T-helper 9 cell (primary cell): ENCODE measurements at regions not wholly inside any gene's neighbourhood (a gene's known extent, or its start where the extent isn't known, plus 50 kb on each side); places are given as distances from the start of the nearest gene placed in this dataset.
"Not testable (repeated sequence)": the region's sequence is repeated elsewhere in the genome, so short reads cannot be mapped to it uniquely, and the experiment has no call there.

Experiments
- DNase-seq: peaks from one replicate; pipeline ENCODE4 v3.0.0-alpha.2; 2020

- DNase-seq: no peak
Measured at GRCh38 chr1:30550365-30551220, 172.8 kb downstream of the MATN1 start.

GRCh38 chr1:30549872-30550271 lies 173.5 kb downstream of the MATN1 start:
- not testable (repeated sequence) for DNase-seq

GRCh38 chr1:30548294-30548693 lies 175.1 kb downstream of the MATN1 start:
- no peak for DNase-seq

- not testable (repeated sequence) for DNase-seq
Measured at GRCh38 chr1:30547326-30547725, 176.1 kb downstream of the MATN1 start.

- DNase-seq: no peak
Measured at GRCh38 chr1:30545365-30545764, 178.0 kb downstream of the MATN1 start.

- DNase-seq: no peak
Measured at GRCh38 chr1:30541721-30542485, 181.5 kb downstream of the MATN1 start.

- no peak for DNase-seq
Measured at GRCh38 chr1:30540611-30541192, 182.7 kb downstream of the MATN1 start.

- no peak for DNase-seq
Measured at GRCh38 chr1:30539884-30540283, 183.5 kb downstream of the MATN1 start.

GRCh38 chr1:30538993-30539867 lies 184.2 kb downstream of the MATN1 start:
- DNase-seq: no peak

- DNase-seq: no peak
Measured at GRCh38 chr1:30538226-30538992, 185.0 kb downstream of the MATN1 start.

- DNase-seq: no peak
Measured at GRCh38 chr1:30537279-30537678, 186.1 kb downstream of the MATN1 start.

- no peak for DNase-seq
Measured at GRCh38 chr1:30536530-30536929, 186.9 kb downstream of the MATN1 start.

GRCh38 chr1:30535595-30536325 lies 187.6 kb downstream of the MATN1 start:
- no peak for DNase-seq

GRCh38 chr1:30534551-30534940 lies 188.8 kb downstream of the MATN1 start:
- no peak for DNase-seq

GRCh38 chr1:30533796-30534550 lies 189.4 kb downstream of the MATN1 start:
- DNase-seq: no peak

- no peak for DNase-seq
Measured at GRCh38 chr1:30533141-30533540, 190.2 kb downstream of the MATN1 start.

- DNase-seq: no peak
Measured at GRCh38 chr1:30532621-30533020, 190.8 kb downstream of the MATN1 start.

- no peak for DNase-seq
Measured at GRCh38 chr1:30527511-30528140, 195.8 kb downstream of the MATN1 start.

GRCh38 chr1:30526652-30527345 lies 196.6 kb downstream of the MATN1 start:
- DNase-seq: no peak
